ENCODE measurements at regions not wholly inside any gene's neighbourhood (a gene's known extent, or its start where the extent isn't known, plus 50 kb on each side); places are given as distances from the start of the nearest gene placed in this dataset.

GRCh38 chr5:146965761-146966659 is 87.5 kb upstream of the PPP2R2B start:
- DNase-seq (ENCODE audit: low spot score in 2 of 2) = peak; percentile 14 to 83
- no peaks in the 10 kb centered on the region for H3K9me3 ChIP-seq
- peaks cover 3 to 14% of the 10 kb centered on the region in 2 donors for H3K4me1 ChIP-seq
- intact Hi-C loops (cut with DNase I) = loop anchor here (1.0 to 10.0 kb wide), 8 partner anchors 89 to 433 kb away; partner anchors contain the start of gene PPP2R2B
- H3K36me3 ChIP-seq = no peaks in the 10 kb centered on the region
- no peaks in the 10 kb centered on the region for H3K27me3 ChIP-seq
- H3K27ac ChIP-seq = no peak overlapping the region
- H3K4me3 ChIP-seq = no peak overlapping the region
- TF ChIP-seq CTCF (IDR thresholded peaks at IDR 0.05) = peak; percentile 66 to 89 (median 86)

DNA sequence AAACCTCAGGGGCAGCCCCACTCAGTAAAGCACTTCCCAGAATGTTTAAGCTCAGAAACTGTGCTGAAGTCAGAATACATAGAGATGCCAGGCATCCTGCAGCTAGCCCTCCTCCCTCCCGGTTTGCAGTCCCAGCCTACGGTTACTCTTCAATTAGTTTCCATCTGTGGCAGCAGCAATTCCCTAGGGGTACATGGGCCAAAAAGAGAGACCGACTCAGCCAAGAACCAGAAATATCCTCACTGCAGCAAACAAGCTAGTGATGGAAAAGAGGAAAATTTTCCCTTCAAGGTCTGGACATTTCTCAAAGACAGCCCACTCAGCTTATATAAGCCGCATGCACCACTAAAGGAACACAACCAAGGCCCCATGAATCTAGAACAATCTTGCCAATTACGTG is 89.1 kb upstream of the PPP2R2B start:
- intact Hi-C loops (cut with DNase I) = loop anchor here (2.0 to 10.0 kb wide), 6 partner anchors 90 to 435 kb away; partner anchors contain the start of gene PPP2R2B
- DNase-seq (ENCODE audit: low spot score in 2 of 2) = peak in 1 of 2 donors; percentile 69
- H3K27me3 ChIP-seq = no peaks in the 10 kb centered on the region

DNA sequence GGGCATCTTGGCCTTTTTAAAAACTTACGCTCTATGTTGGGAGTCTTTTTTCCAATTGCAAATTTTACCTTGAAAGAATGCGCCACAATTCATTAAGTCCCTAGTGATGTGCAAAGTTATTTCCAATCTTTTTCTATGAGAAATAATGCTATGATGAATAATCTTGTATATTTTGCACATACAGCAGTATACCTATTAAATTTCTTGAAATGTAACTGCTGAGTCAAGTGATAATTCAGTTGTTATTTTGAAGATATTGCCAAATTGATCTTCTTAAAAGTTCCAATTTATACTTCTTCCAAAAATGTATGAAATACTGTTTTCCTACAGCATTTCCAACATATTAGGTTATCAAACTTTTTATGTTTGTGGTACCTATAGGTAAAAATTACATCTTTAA is 92.8 kb upstream of the PPP2R2B start:
- TF ChIP-seq CTCF (IDR thresholded peaks at IDR 0.05) = no peak
- Histone ChIP-seq H3K4me1 (peaks cover 3 to 7% of the 10 kb centered on the region in 2 donors), H3K27ac (no peak overlapping the region), H3K27me3 (no peaks in the 10 kb centered on the region), H3K9me3 (no peaks in the 10 kb centered on the region), H3K4me3 (no peak overlapping the region), H3K36me3 (no peaks in the 10 kb centered on the region)
- DNase-seq (ENCODE audit: low spot score in 2 of 2) = no peak
- intact Hi-C loops (cut with DNase I) = no loop called here

More for the DNA sequence above, 89.1 kb upstream of the PPP2R2B start:
- Histone ChIP-seq H3K4me3 (no peak overlapping the region), H3K4me1 (peaks cover 3 to 14% of the 10 kb centered on the region in 2 donors), H3K9me3 (no peaks in the 10 kb centered on the region), H3K36me3 (no peaks in the 10 kb centered on the region), H3K27ac (peak overlapping the region in 1 of 2 donors; percentile 33)
- TF ChIP-seq CTCF (IDR thresholded peaks at IDR 0.05) = no peak

- no peaks in the 10 kb centered on the region for H3K4me1 ChIP-seq
- no peak for TF ChIP-seq CTCF (IDR thresholded peaks at IDR 0.05)
- intact Hi-C loops (cut with DNase I) = no loop called here
- no peaks in the 10 kb centered on the region for H3K36me3 ChIP-seq
- H3K27me3 ChIP-seq = no peaks in the 10 kb centered on the region
- H3K27ac ChIP-seq = no peak overlapping the region
- no peak for DNase-seq (ENCODE audit: low spot score in 2 of 2)
- peaks cover 8 to 33% of the 10 kb centered on the region in 2 donors for H3K9me3 ChIP-seq
- no peak overlapping the region for H3K4me3 ChIP-seq
These were observed 107.9 kb upstream of the PPP2R2B start for GRCh38 chr5:146986469-146986868.

- H3K4me1 ChIP-seq = no peaks in the 10 kb centered on the region
- intact Hi-C loops (cut with DNase I) = no loop called here
- no peak overlapping the region for H3K4me3 ChIP-seq
- no peak overlapping the region for H3K27ac ChIP-seq
- peaks cover 0 to 25% of the 10 kb centered on the region in 2 donors for H3K9me3 ChIP-seq
- no peak for TF ChIP-seq CTCF (IDR thresholded peaks at IDR 0.05)
- H3K27me3 ChIP-seq = no peaks in the 10 kb centered on the region
- H3K36me3 ChIP-seq = no peaks in the 10 kb centered on the region
- DNase-seq (ENCODE audit: low spot score in 2 of 2) = no peak
These were observed 115.4 kb upstream of the PPP2R2B start for GRCh38 chr5:146993876-146994530.
